Left lung (tissue), 4 donors: ENCODE measurements at regions not wholly inside any gene's neighbourhood (a gene's known extent, or its start where the extent isn't known, plus 50 kb on each side); places are given as distances from the start of the nearest gene placed in this dataset.
A peak's percentile ranks its signal among the peaks of the same experiment; 100 is the strongest.

ENCODE experiments used
- ATAC-seq: fragments of 200-7000 bp; cut with Tn5 transposase; one replicate; pipeline ENCODE4 v1.9.1; 2020; ENCODE audit warnings: moderate library complexity
- DNase-seq, 4 donors: peaks; one replicate each; pipeline ENCODE4 v3.0.0-alpha.2; 2013 to 2020
- H3K27ac ChIP-seq, 2 donors: fragments of 200-600 bp; sonication (generic) in 1 of 2; one replicate each; pipeline versions ENCODE4 v1.5.0 to v1.8.0; 2020 to 2021
- H3K27me3 ChIP-seq, 2 donors: fragments of 200-600 bp; sonication (generic) in 1 of 2; one replicate each; pipeline versions ENCODE4 v1.5.0 to v1.8.0; 2020 to 2021
- H3K36me3 ChIP-seq, 2 donors: fragments of 200-600 bp; sonication (generic) in 1 of 2; one replicate each; pipeline versions ENCODE4 v1.5.0 to v1.8.0; 2020 to 2021
- H3K4me1 ChIP-seq, 2 donors: fragments of 200-600 bp; one replicate each; pipeline ENCODE4 v1.8.0; 2021
- H3K4me3 ChIP-seq, 2 donors: fragments of 200-600 bp; sonication (generic) in 1 of 2; one replicate each; pipeline versions ENCODE4 v1.5.0 to v1.8.0; 2020 to 2021; ENCODE audit warnings: mild to moderate bottlenecking in 1 of 2
- H3K9me3 ChIP-seq, 2 donors: fragments of 200-600 bp; sonication (generic) in 1 of 2; one replicate each; pipeline versions ENCODE4 v1.5.0 to v1.8.0; 2020 to 2021
- CTCF ChIP-seq, 2 donors: fragments of 200-600 bp; sonication (generic) in 1 of 2; IDR thresholded peaks; one replicate each; pipeline versions ENCODE4 v1.5.0 to v1.8.0; 2021; ENCODE audit warnings: antibody characterized with exemption in 2 of 2
- intact Hi-C, 2 donors: fragments of 100-400 bp; cut with DNase I; formaldehyde crosslinking; loops; one replicate each; pipeline versions ENCODE4 v1.11.2 to v1.14.2; 2022
- donor health status: DM: no; HTN: yes; CAD: no.
- donor health status: DM: no; HTN: no; CAD: no.

DNA sequence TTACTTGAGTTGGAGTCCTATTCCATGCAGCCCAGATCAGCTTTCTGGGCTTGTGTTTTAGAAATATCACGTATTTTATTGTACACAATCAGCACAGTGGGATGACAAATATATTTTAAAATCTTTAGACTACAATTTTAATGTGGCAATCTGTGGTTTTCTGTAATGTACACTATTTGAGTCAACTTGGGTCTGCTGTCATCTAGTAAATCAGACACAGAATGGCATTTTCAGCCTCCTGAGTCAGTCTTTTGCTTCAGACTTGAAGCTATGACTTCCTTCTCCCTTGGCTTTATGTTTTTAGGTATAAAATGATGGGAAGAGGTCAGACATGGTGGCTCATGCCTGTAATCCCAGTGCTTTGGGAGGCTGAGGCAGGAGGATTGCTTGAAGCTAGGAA is 232.1 kb downstream of the NECTIN3 start:
- no peak for DNase-seq
- H3K36me3 ChIP-seq, result no peaks in the 10 kb centered on the region
- H3K27me3 ChIP-seq, result no peaks in the 10 kb centered on the region
- H3K9me3 ChIP-seq, result no peaks in the 10 kb centered on the region
- no peak overlapping the region for H3K4me3 ChIP-seq
- H3K4me1 ChIP-seq, result no peaks in the 10 kb centered on the region
- H3K27ac ChIP-seq, result no peak overlapping the region
- intact Hi-C loops, result no loop called here
- no peak for TF ChIP-seq CTCF (IDR thresholded peaks at IDR 0.05)
- no peak for ATAC-seq

DNA sequence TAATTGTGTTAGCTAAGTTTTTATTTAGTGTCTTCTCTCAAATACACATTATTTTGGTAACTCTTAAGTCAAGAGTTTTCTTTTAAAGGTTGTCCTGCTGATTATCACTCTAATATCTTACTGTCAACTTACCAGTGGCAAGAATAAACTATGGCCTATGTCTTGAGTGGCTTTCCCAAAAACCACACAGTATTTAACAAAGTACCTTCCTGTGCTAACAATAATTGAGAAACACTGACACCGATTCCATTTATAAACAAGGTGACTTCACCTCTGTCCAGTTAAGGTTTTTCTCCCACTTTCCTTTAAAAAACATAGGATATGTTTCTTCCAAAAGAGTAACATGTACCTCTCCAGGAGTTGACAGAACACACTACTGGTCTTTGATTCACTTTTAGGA is 234.3 kb upstream of the CD96 start:
- H3K4me1 ChIP-seq, result peaks cover 0 to 6% of the 10 kb centered on the region in 2 donors
- intact Hi-C loops, result no loop called here
- no peaks in the 10 kb centered on the region for H3K27me3 ChIP-seq
- DNase-seq (no peak), ATAC-seq (peak; percentile 59)
- no peak for TF ChIP-seq CTCF (IDR thresholded peaks at IDR 0.05)
- H3K9me3 ChIP-seq, result no peaks in the 10 kb centered on the region
- no peaks in the 10 kb centered on the region for H3K36me3 ChIP-seq
- H3K4me3 ChIP-seq, result no peak overlapping the region
- H3K27ac ChIP-seq, result no peak overlapping the region

DNA sequence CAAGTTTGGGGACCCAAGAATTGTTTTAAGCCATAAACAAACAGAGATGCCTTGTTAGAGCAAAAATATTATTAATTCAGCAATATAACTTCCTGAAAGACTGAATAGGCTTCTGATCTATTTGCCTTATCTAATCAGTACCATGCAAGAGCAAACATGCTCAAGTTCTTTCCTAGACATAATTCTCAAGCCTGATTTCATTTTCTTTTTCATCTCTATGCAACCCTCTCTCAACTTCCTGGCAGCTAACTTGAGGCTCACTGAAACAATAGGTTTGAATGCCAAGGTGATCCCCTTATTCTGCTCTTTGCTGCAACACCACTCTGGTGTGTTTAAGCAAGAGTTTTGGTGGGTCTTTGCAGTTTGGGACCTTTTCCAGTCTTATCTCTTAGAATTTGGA is 230.9 kb upstream of the CD96 start:
- intact Hi-C loops, result no loop called here
- ATAC-seq (peak; percentile 31), DNase-seq (no peak)
- H3K4me3 ChIP-seq, result no peak overlapping the region
- no peaks in the 10 kb centered on the region for H3K27me3 ChIP-seq
- H3K27ac ChIP-seq, result no peak overlapping the region
- H3K4me1 ChIP-seq, result peaks cover 7 to 11% of the 10 kb centered on the region in 2 donors
- TF ChIP-seq CTCF (IDR thresholded peaks at IDR 0.05), result no peak
- no peaks in the 10 kb centered on the region for H3K36me3 ChIP-seq
- no peaks in the 10 kb centered on the region for H3K9me3 ChIP-seq

DNA sequence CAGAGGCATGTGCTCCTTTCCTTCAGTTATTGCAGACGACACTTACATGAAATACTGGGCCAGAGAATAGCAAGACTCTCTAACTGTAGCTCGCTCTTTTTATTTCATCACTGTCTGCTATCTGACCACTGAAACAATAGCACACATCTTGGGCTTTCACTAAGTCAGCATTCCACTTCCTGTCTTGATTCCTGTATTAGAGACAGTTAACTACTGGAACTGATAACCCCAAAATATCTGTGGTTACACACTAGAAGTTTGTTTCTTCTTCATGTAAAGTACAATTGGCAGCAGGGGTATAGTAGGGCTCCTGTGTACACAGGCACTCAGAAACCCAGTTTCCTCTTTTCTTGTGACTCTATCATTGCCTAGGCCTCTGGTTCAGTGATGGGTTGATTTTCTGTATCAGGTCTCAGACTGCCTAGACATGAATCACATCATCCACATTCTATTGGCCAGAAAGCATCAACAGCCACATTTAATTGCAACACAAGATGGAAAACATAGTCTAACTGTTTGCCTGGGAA is 230.2 kb upstream of the CD96 start:
- no peak for TF ChIP-seq CTCF (IDR thresholded peaks at IDR 0.05)
- no peaks in the 10 kb centered on the region for H3K27me3 ChIP-seq
- H3K9me3 ChIP-seq, result no peaks in the 10 kb centered on the region
- no peaks in the 10 kb centered on the region for H3K36me3 ChIP-seq
- H3K4me3 ChIP-seq, result no peak overlapping the region
- peaks cover 7 to 11% of the 10 kb centered on the region in 2 donors for H3K4me1 ChIP-seq
- DNase-seq, result no peak
- H3K27ac ChIP-seq, result no peak overlapping the region
- intact Hi-C loops, result no loop called here
- ATAC-seq, result no peak

GRCh38 chr3:111314181-111314873 is 227.7 kb upstream of the CD96 start:
- H3K4me3 ChIP-seq, result no peak overlapping the region
- H3K9me3 ChIP-seq, result no peaks in the 10 kb centered on the region
- intact Hi-C loops, result no loop called here
- no peaks in the 10 kb centered on the region for H3K36me3 ChIP-seq
- ATAC-seq (peak; percentile 83), DNase-seq (peak in 2 of 4 donors; percentile 36 to 46)
- H3K27me3 ChIP-seq, result no peaks in the 10 kb centered on the region
- H3K4me1 ChIP-seq, result peaks cover 7 to 11% of the 10 kb centered on the region in 2 donors
- TF ChIP-seq CTCF (IDR thresholded peaks at IDR 0.05), result no peak
- H3K27ac ChIP-seq, result peak overlapping the region; percentile 31 to 40
